IMR-90 (cell line): ENCODE measurements at regions not wholly inside any gene's neighbourhood (a gene's known extent, or its start where the extent isn't known, plus 50 kb on each side); places are given as distances from the start of the nearest gene placed in this dataset.

ENCODE experiments used
- ATAC-seq: fragments of 200-7000 bp; cut with Tn5 transposase; 2 replicates; pipeline ENCODE4 v1.9.1; 2020; ENCODE audit warnings: low read depth, mild to moderate bottlenecking, moderate library complexity
- BruUV-seq: library from RNA; stranded (reverse); fragments of 400-500 nt; replicated peaks from 2 replicates; lab custom pipeline; 2021; lab: Mats Ljungman, UMichigan
- CTCF ChIA-PET: fragments of 300-600 bp; formaldehyde crosslinking; extraction: SDS; loops from one replicate; lab custom pipeline; 2021; ENCODE audit warnings: antibody characterized with exemption; lab: Yijun Ruan, JAX
- POLR2A ChIA-PET: fragments of 300-600 bp; sonication (Branson Sonifier 250); formaldehyde crosslinking; loops from one replicate; lab custom pipeline; 2022; ENCODE audit warnings: antibody characterized with exemption; ENCODE audit not compliant: unreplicated experiment; lab: Charles Lee
- DNase-seq: peaks from one replicate; pipeline ENCODE4 v3.0.0; 2013
- H2AFZ ChIP-seq: replicated peaks from 2 replicates; pipeline ENCODE3; 2013; ENCODE audit warnings: low read length, mild to moderate bottlenecking; ENCODE audit not compliant: poor library complexity
- H2AK5ac ChIP-seq: 2 replicates; pipeline ENCODE4 v1.6.1; 2013; ENCODE audit warnings: low read depth, low read length, inconsistent platforms
- H2AK9ac ChIP-seq: replicated peaks from 2 replicates; pipeline ENCODE3; 2013; ENCODE audit warnings: mild to moderate bottlenecking, low read depth, low read length, moderate library complexity; ENCODE audit not compliant: poor library complexity
- H2BK120ac ChIP-seq: 2 replicates; pipeline ENCODE4 v1.6.1; 2013; ENCODE audit warnings: low read depth, low read length, inconsistent platforms
- H2BK15ac ChIP-seq: 3 replicates; pipeline ENCODE4 v1.6.1; 2013; ENCODE audit warnings: low read depth, low read length, inconsistent platforms
- H2BK20ac ChIP-seq: 2 replicates; pipeline ENCODE4 v1.6.1; 2013; ENCODE audit warnings: low read depth, mild to moderate bottlenecking, inconsistent platforms, low read length, moderate library complexity
- H2BK5ac ChIP-seq: 2 replicates; pipeline ENCODE4 v1.6.1; 2013; ENCODE audit warnings: mild to moderate bottlenecking, low read depth, low read length, inconsistent platforms; ENCODE audit not compliant: poor library complexity, severe bottlenecking
- H3K14ac ChIP-seq: replicated peaks from 2 replicates; pipeline ENCODE4 v1.6.1; 2013; ENCODE audit warnings: low read depth, low read length, inconsistent platforms
- H3K18ac ChIP-seq: 2 replicates; pipeline ENCODE4 v1.6.1; 2013; ENCODE audit warnings: low read depth, low read length, control low read depth
- H3K23ac ChIP-seq: 2 replicates; pipeline ENCODE4 v1.6.1; 2013; ENCODE audit warnings: low read depth, low read length, inconsistent platforms
- H3K27ac ChIP-seq: 2 replicates; pipeline ENCODE4 v1.5.1; 2013; ENCODE audit warnings: mild to moderate bottlenecking, control low read depth, low read length; ENCODE audit not compliant: insufficient read depth
- H3K27me3 ChIP-seq: 2 replicates; pipeline ENCODE4 v1.6.1; 2013; ENCODE audit warnings: low read length; ENCODE audit not compliant: control insufficient read depth, insufficient read depth
- H3K36me3 ChIP-seq: 2 replicates; pipeline ENCODE4 v1.6.1; 2013; ENCODE audit warnings: low read length, mixed read lengths; ENCODE audit not compliant: control insufficient read depth, insufficient read depth
- H3K4ac ChIP-seq: 2 replicates; pipeline ENCODE4 v1.6.1; 2013; ENCODE audit warnings: low read depth, low read length, inconsistent platforms
- H3K4me1 ChIP-seq: 2 replicates; pipeline ENCODE4 v1.6.1; 2013; ENCODE audit warnings: low read length, mixed read lengths; ENCODE audit not compliant: control insufficient read depth, insufficient read depth
- H3K4me2 ChIP-seq: 2 replicates; pipeline ENCODE4 v1.6.1; 2013; ENCODE audit warnings: low read depth, mild to moderate bottlenecking, control low read depth, low read length, moderate library complexity
- H3K4me3 ChIP-seq: 2 replicates; pipeline ENCODE4 v1.5.1; 2013; ENCODE audit warnings: low read depth, mild to moderate bottlenecking, control low read depth, low read length, moderate library complexity; ENCODE audit not compliant: insufficient read depth
- H3K56ac ChIP-seq: 2 replicates; pipeline ENCODE4 v1.6.1; 2013; ENCODE audit warnings: low read length, inconsistent platforms; ENCODE audit not compliant: insufficient read depth; ENCODE audit errors: extremely low read depth
- H3K79me1 ChIP-seq, 2 experiments: 2 replicates each; pipeline ENCODE4 v1.6.1; 2013; ENCODE audit warnings: low read length in 2 of 2, inconsistent platforms in 1 of 2, low read depth in 1 of 2
- H3K9ac ChIP-seq: 2 replicates; pipeline ENCODE4 v1.6.1; 2013; ENCODE audit warnings: low read depth, low read length, control low read depth
- H3K9me1 ChIP-seq: 2 replicates; pipeline ENCODE4 v1.6.1; 2013; ENCODE audit warnings: low read length, inconsistent platforms; ENCODE audit not compliant: insufficient read depth
- H3K9me3 ChIP-seq: 2 replicates; pipeline ENCODE4 v1.6.1; 2013; ENCODE audit warnings: low read length; ENCODE audit not compliant: control insufficient read depth, insufficient read depth
- H4K20me1 ChIP-seq: 2 replicates; pipeline ENCODE4 v1.6.1; 2013; ENCODE audit warnings: low read length, inconsistent platforms; ENCODE audit not compliant: insufficient read depth
- H4K5ac ChIP-seq: 2 replicates; pipeline ENCODE4 v1.6.1; 2013; ENCODE audit warnings: mild to moderate bottlenecking, low read depth, low read length, control low read depth
- H4K8ac ChIP-seq, 2 experiments: 2 replicates each; pipeline ENCODE4 v1.6.1; 2013; ENCODE audit warnings: low read depth in 2 of 2, low read length in 2 of 2, control low read depth in 1 of 2, inconsistent platforms in 1 of 2
- H4K91ac ChIP-seq: 2 replicates; pipeline ENCODE4 v1.6.1; 2013; ENCODE audit warnings: low read depth, low read length, inconsistent platforms; ENCODE audit not compliant: insufficient read depth
- BHLHE40 ChIP-seq: fragments of 150-350 bp; IDR thresholded peaks from 2 replicates; pipeline ENCODE4 v1.6.1; 2016; ENCODE audit warnings: mild to moderate bottlenecking, low read depth, low read length
- MXI1 ChIP-seq: IDR thresholded peaks from 2 replicates; pipeline ENCODE4 v1.6.1; 2012; ENCODE audit warnings: low read depth, mild to moderate bottlenecking, low read length, moderate library complexity, borderline replicate concordance
- whole genome bisulfite sequencing, 2 experiments: methylation state at CpG; one replicate each; pipeline versions ENCODE4 v1.1.5 to v1.1.7; 2013; ENCODE audit warnings: missing lambda C conversion rate in 2 of 2; ENCODE audit not compliant: insufficient read length in 1 of 2; ENCODE audit errors: extremely low coverage in 2 of 2; 5-methylcytosine and 5-hydroxymethylcytosine counted together
- dilution Hi-C: fragments of 300-500 bp; cut with HindIII; formaldehyde crosslinking; loops from one replicate; pipeline ENCODE4 v1.14.3; 2018; ENCODE audit warnings: low sequenced_read_pairs; ENCODE audit not compliant: unreplicated experiment
- in situ Hi-C: fragments of 300-500 bp; cut with MboI; formaldehyde crosslinking; loops from 3 replicates; pipeline ENCODE4 v1.14.3; 2019; ENCODE audit warnings: low sequenced_read_pairs, inconsistent platforms, mixed read lengths
- intact Hi-C: fragments of 100-400 bp; cut with micrococcal nuclease; formaldehyde crosslinking; loops from 2 replicates; pipeline ENCODE4 v1.10.0; 2022

- Histone ChIP-seq H2BK120ac (no peak overlapping the region), H3K9me1 (no peaks in the 10 kb centered on the region), H3K56ac (no peak overlapping the region), H4K20me1 (no peaks in the 10 kb centered on the region), H3K27ac (no peak overlapping the region), H2AK5ac (no peak overlapping the region), H2AFZ (no peak overlapping the region), H3K18ac (no peak overlapping the region), H2BK5ac (no peak overlapping the region), H3K14ac (no peak overlapping the region), H2AK9ac (no peak overlapping the region), H3K36me3 (no peaks in the 10 kb centered on the region), H3K27me3 (no peaks in the 10 kb centered on the region), H3K79me1 (no peaks in the 10 kb centered on the region), H3K9ac (no peak overlapping the region), H3K4me2 (no peak overlapping the region), H4K8ac (no peak overlapping the region), H4K5ac (no peak overlapping the region), H3K9me3 (peaks cover 4% of the 10 kb centered on the region), H3K4me3 (no peak overlapping the region), H3K4ac (no peak overlapping the region), H3K4me1 (no peaks in the 10 kb centered on the region), H3K23ac (no peak overlapping the region), H2BK15ac (no peak overlapping the region), H2BK20ac (no peak overlapping the region), H4K91ac (no peak overlapping the region)
- ChIA-PET POLR2A (no interaction called here), CTCF (no interaction called here)
- DNase-seq (no peak), ATAC-seq (no peak)
- intact Hi-C loops = no loop called here
- in situ Hi-C loops = no loop called here
- no CpG with 5 or more reads among the region's 1 CpG for WGBS, 2 experiments
- dilution Hi-C loops = no loop called here
- no peak for TF ChIP-seq MXI1
- no peak for TF ChIP-seq BHLHE40
- no TSS peak for BruUV-seq
Measured at GRCh38 chr12:61920230-61920629, 340.0 kb upstream of the USP15 start.
